Upper lobe of left lung (tissue), 4 donors: ENCODE measurements at regions not wholly inside any gene's neighbourhood (a gene's known extent, or its start where the extent isn't known, plus 50 kb on each side); places are given as distances from the start of the nearest gene placed in this dataset.

Experiments
- EP300 ChIP-seq, 4 donors: sonication (generic); formaldehyde crosslinking; IDR thresholded peaks; one replicate each; pipeline ENCODE4 v1.5.1; 2017; ENCODE audit warnings: antibody characterized with exemption in 4 of 4, control low read depth in 2 of 4
- POLR2AphosphoS5 ChIP-seq, 2 donors: sonication (generic); formaldehyde crosslinking; IDR thresholded peaks; one replicate each; pipeline ENCODE4 v1.5.1; 2017; ENCODE audit warnings: antibody characterized with exemption in 2 of 2
- TF ChIP-seq, protein P1 (sequence below), 6 experiments: fragments of 450-650 bp in 4 of 6; fragments of 200-600 bp in 2 of 6; sonication (generic) in 2 of 6; IDR thresholded peaks; one replicate each; pipeline ENCODE4 v1.5.1; 2016 to 2019; ENCODE audit warnings: antibody characterized with exemption in 6 of 6

DNA sequence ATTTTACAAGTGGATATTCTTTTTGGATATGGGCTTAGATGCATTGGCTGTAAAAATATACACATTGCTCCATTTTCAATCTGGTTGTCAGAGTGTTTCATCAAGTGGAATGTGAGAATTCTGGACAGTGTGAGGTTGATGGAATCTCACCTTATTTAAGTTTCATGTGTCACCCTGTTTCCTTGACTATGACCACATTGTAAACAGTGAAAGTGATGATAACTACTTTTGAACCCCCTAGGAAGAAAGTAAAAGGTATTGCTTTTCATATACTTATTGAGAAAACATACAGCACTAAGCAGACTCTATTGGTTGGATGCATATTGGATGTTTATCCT lies 490.5 kb upstream of the RAG2 start:
- TF ChIP-seq EP300 (IDR thresholded peaks at IDR 0.05): no peak
- TF ChIP-seq, protein P1, sequence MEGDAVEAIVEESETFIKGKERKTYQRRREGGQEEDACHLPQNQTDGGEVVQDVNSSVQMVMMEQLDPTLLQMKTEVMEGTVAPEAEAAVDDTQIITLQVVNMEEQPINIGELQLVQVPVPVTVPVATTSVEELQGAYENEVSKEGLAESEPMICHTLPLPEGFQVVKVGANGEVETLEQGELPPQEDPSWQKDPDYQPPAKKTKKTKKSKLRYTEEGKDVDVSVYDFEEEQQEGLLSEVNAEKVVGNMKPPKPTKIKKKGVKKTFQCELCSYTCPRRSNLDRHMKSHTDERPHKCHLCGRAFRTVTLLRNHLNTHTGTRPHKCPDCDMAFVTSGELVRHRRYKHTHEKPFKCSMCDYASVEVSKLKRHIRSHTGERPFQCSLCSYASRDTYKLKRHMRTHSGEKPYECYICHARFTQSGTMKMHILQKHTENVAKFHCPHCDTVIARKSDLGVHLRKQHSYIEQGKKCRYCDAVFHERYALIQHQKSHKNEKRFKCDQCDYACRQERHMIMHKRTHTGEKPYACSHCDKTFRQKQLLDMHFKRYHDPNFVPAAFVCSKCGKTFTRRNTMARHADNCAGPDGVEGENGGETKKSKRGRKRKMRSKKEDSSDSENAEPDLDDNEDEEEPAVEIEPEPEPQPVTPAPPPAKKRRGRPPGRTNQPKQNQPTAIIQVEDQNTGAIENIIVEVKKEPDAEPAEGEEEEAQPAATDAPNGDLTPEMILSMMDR (IDR thresholded peaks at IDR 0.05): no peak
- TF ChIP-seq POLR2AphosphoS5 (IDR thresholded peaks at IDR 0.05): no peak
